ENCODE measurements at regions not wholly inside any gene's neighbourhood (a gene's known extent, or its start where the extent isn't known, plus 50 kb on each side); places are given as distances from the start of the nearest gene placed in this dataset.

GRCh38 chr16:5580772-5581171, 483.2 kb upstream of the EEF2KMT start:
- TF ChIP-seq POLR2A (IDR thresholded peaks at IDR 0.05) (no peak), CTCF (IDR thresholded peaks at IDR 0.05 in 8 of 11, conservative IDR thresholded peaks at IDR 0.05 in 3 of 11) (no peak)
